AG20443 (cell line): ENCODE measurements at regions not wholly inside any gene's neighbourhood (a gene's known extent, or its start where the extent isn't known, plus 50 kb on each side); places are given as distances from the start of the nearest gene placed in this dataset.

Experiments used
- DNase-seq: peaks from one replicate; pipeline ENCODE4 v3.0.0; 2012; ENCODE audit warnings: low spot score, mixed read lengths

- DNase-seq = no peak
Observed at GRCh38 chr12:127411981-127412380, 855.0 kb upstream of the TMEM132C start.

- DNase-seq = no peak
Observed at GRCh38 chr12:127412866-127413265, 854.1 kb upstream of the TMEM132C start.

GRCh38 chr12:127414186-127414585 is 852.8 kb upstream of the TMEM132C start:
- no peak for DNase-seq

- no peak for DNase-seq
Observed at GRCh38 chr12:127414636-127415035, 852.3 kb upstream of the TMEM132C start.

- no peak for DNase-seq
Observed at GRCh38 chr12:127416796-127417195, 850.2 kb upstream of the TMEM132C start.

- DNase-seq = no peak
Observed at GRCh38 chr12:127419111-127419510, 847.9 kb upstream of the TMEM132C start.

GRCh38 chr12:127421614-127422013 is 845.4 kb upstream of the TMEM132C start:
- DNase-seq = no peak

GRCh38 chr12:127422935-127423566 is 843.9 kb upstream of the TMEM132C start:
- DNase-seq = no peak

- no peak for DNase-seq
Observed at GRCh38 chr12:127425474-127425873, 841.5 kb upstream of the TMEM132C start.

- no peak for DNase-seq
Observed at GRCh38 chr12:127428420-127428819, 838.5 kb upstream of the TMEM132C start.

GRCh38 chr12:127429551-127430285 is 837.3 kb upstream of the TMEM132C start:
- DNase-seq = no peak

- no peak for DNase-seq
Observed at GRCh38 chr12:127430401-127430800, 836.6 kb upstream of the TMEM132C start.

GRCh38 chr12:127431177-127431576 is 835.8 kb upstream of the TMEM132C start:
- no peak for DNase-seq

GRCh38 chr12:127431594-127431993 is 835.4 kb upstream of the TMEM132C start:
- DNase-seq = no peak

GRCh38 chr12:127435439-127435838 is 831.5 kb upstream of the TMEM132C start:
- DNase-seq = no peak

- no peak for DNase-seq
Observed at GRCh38 chr12:127438512-127439244, 828.3 kb upstream of the TMEM132C start.

- DNase-seq = no peak
Observed at GRCh38 chr12:127445581-127446139, 821.3 kb upstream of the TMEM132C start.

- no peak for DNase-seq
Observed at GRCh38 chr12:127448906-127449305, 818.1 kb upstream of the TMEM132C start.

- DNase-seq = no peak
Observed at GRCh38 chr12:127450826-127451225, 816.1 kb upstream of the TMEM132C start.

- DNase-seq = peak; percentile 48
Observed at GRCh38 chr12:127455347-127456265, 811.4 kb upstream of the TMEM132C start.

GRCh38 chr12:127457726-127458125 is 809.2 kb upstream of the TMEM132C start:
- DNase-seq = no peak

- no peak for DNase-seq
Observed at GRCh38 chr12:127459166-127459565, 807.8 kb upstream of the TMEM132C start.
